Astrocyte of the spinal cord (primary cell): ENCODE measurements at regions not wholly inside any gene's neighbourhood (a gene's known extent, or its start where the extent isn't known, plus 50 kb on each side); places are given as distances from the start of the nearest gene placed in this dataset.

ENCODE experiments used
- DNase-seq: peaks from one replicate; pipeline ENCODE4 v3.0.0; 2011; ENCODE audit warnings: low read depth, low spot score
- H3K4me3 ChIP-seq: 2 replicates; pipeline ENCODE4 v1.5.1; 2011; ENCODE audit warnings: low read depth, mild to moderate bottlenecking, low read length, moderate library complexity
- CTCF ChIP-seq: IDR thresholded peaks from 2 replicates; pipeline ENCODE4 v1.5.1; 2012; ENCODE audit warnings: low read depth, mild to moderate bottlenecking, low read length, inconsistent platforms
- in situ Hi-C: cut with HindIII; loops from 2 replicates; pipeline ENCODE4 v1.10.0; 2017; ENCODE audit warnings: low sequenced_read_pairs

GRCh38 chr5:97735209-97735608, 552.2 kb upstream of the RIOK2 start:
- no peak for TF ChIP-seq CTCF
- in situ Hi-C loops: no loop called here
- DNase-seq: peak; percentile 74
- no peak overlapping the region for H3K4me3 ChIP-seq

GRCh38 chr5:97737608-97738007, 554.6 kb upstream of the RIOK2 start:
- no peak overlapping the region for H3K4me3 ChIP-seq
- DNase-seq: no peak
- in situ Hi-C loops: no loop called here
- no peak for TF ChIP-seq CTCF

GRCh38 chr5:97745817-97746216, 562.8 kb upstream of the RIOK2 start:
- in situ Hi-C loops: no loop called here
- no peak for DNase-seq
- no peak for TF ChIP-seq CTCF
- no peak overlapping the region for H3K4me3 ChIP-seq

GRCh38 chr5:97750576-97750975, 567.5 kb upstream of the RIOK2 start:
- no peak for DNase-seq
- in situ Hi-C loops: no loop called here
- no peak overlapping the region for H3K4me3 ChIP-seq
- no peak for TF ChIP-seq CTCF

GRCh38 chr5:97751540-97751939, 568.5 kb upstream of the RIOK2 start:
- in situ Hi-C loops: no loop called here
- no peak for DNase-seq
- TF ChIP-seq CTCF: no peak
- H3K4me3 ChIP-seq: no peak overlapping the region

- no peak overlapping the region for H3K4me3 ChIP-seq
- DNase-seq: peak; percentile 35
- TF ChIP-seq CTCF: no peak
- in situ Hi-C loops: no loop called here
These were observed 569.8 kb upstream of the RIOK2 start for GRCh38 chr5:97752871-97753270.

- no peak for TF ChIP-seq CTCF
- in situ Hi-C loops: no loop called here
- H3K4me3 ChIP-seq: no peak overlapping the region
- DNase-seq: no peak
These were observed 579.4 kb upstream of the RIOK2 start for GRCh38 chr5:97762483-97762882.
